ENCODE measurements at regions not wholly inside any gene's neighbourhood (a gene's known extent, or its start where the extent isn't known, plus 50 kb on each side); places are given as distances from the start of the nearest gene placed in this dataset.

GRCh38 chr2:57204364-57204763 is 842.2 kb upstream of the VRK2 start:
- Histone ChIP-seq H3K9me3 (replicated peaks; ENCODE audit: control insufficient read depth, insufficient read depth, low read length) (no peaks in the 10 kb centered on the region), H3K36me3 (ENCODE audit: control insufficient read depth in 2 of 2, extremely low read depth in 1 of 2, insufficient read depth in 2 of 2, low read length in 2 of 2) (no peaks in the 10 kb centered on the region), H3K9me1 (replicated peaks; ENCODE audit: control insufficient read depth, extremely low read depth, insufficient read depth, low read length) (no peaks in the 10 kb centered on the region), H3K27ac (ENCODE audit: insufficient read depth, low read depth, low read length) (no peak overlapping the region), H4K20me1 (replicated peaks; ENCODE audit: control insufficient read depth, extremely low read depth, insufficient read depth, low read length) (no peaks in the 10 kb centered on the region), H2AFZ (ENCODE audit: low read depth, low read length) (no peak overlapping the region), H3K79me2 (ENCODE audit: control insufficient read depth, insufficient read depth, low read length) (no peaks in the 10 kb centered on the region), H3K4me1 (ENCODE audit: control insufficient read depth, extremely low read depth, insufficient read depth, low read length) (no peaks in the 10 kb centered on the region), H3K4me3 (replicated peaks in 1 of 3; ENCODE audit: insufficient read depth in 1 of 3, low read depth in 1 of 3, low read length in 3 of 3) (no peak overlapping the region), H3K27me3 (ENCODE audit: control insufficient read depth in 2 of 2, insufficient read depth in 2 of 2, low read length in 2 of 2) (peaks cover 0 to 3% of the 10 kb centered on the region in 2 experiments), H3K4me2 (ENCODE audit: insufficient read depth, low read length) (no peak overlapping the region), H3K9ac (replicated peaks; ENCODE audit: extremely low read depth, insufficient read depth, low read length) (no peak overlapping the region)
- DNase-seq (ENCODE audit: low read depth, low spot score), result no peak
- no peak for FAIRE-seq
- TF ChIP-seq EZH2 (IDR thresholded peaks at IDR 0.05; ENCODE audit: borderline replicate concordance, low read depth, low read length, severe bottlenecking) (no peak), POLR2A (IDR thresholded peaks at IDR 0.05; ENCODE audit: low read depth, low read length) (no peak), FOS (IDR thresholded peaks at IDR 0.05; ENCODE audit: borderline replicate concordance, insufficient read depth, low read length) (no peak), MAX (IDR thresholded peaks at IDR 0.05; ENCODE audit: insufficient read depth, insufficient read length) (no peak), GATA2 (IDR thresholded peaks at IDR 0.05; ENCODE audit: insufficient read depth, insufficient read length, low read depth, low read length) (no peak), CTCF (IDR thresholded peaks at IDR 0.05; ENCODE audit: extremely low read depth in 1 of 2, insufficient read depth in 1 of 2, low read depth in 1 of 2, low read length in 2 of 2) (no peak), POLR2AphosphoS5 (IDR thresholded peaks at IDR 0.05; ENCODE audit: insufficient read depth, low read depth, low read length) (no peak), JUN (IDR thresholded peaks at IDR 0.05; ENCODE audit: borderline replicate concordance, insufficient read depth, insufficient read length, low read depth) (no peak), MYC (IDR thresholded peaks at IDR 0.05; ENCODE audit: low read depth, low read length) (no peak)
- BruUV-seq (replicated peaks), result no TSS peak
- ChIA-PET CTCF (interaction anchor here (1.0 kb wide), 1 partner anchor 9 kb away, joined by 3 read pairs; no protein-coding TSS in a partner anchor), POLR2A (no interaction called here)
- intact Hi-C loops (cut with micrococcal nuclease) (no loop called here), dilution Hi-C loops (cut with MboI; ENCODE audit: extremely low pct_ligation_motif_present, low sequenced_read_pairs) (no loop called here)

All from endothelial cell of umbilical vein (primary cell).